GM04503 (cell line): ENCODE measurements at regions not wholly inside any gene's neighbourhood (a gene's known extent, or its start where the extent isn't known, plus 50 kb on each side); places are given as distances from the start of the nearest gene placed in this dataset.

Experiments used
- DNase-seq: peaks from one replicate; pipeline ENCODE4 v3.0.0-alpha.2; 2012; ENCODE audit warnings: low read depth

DNA sequence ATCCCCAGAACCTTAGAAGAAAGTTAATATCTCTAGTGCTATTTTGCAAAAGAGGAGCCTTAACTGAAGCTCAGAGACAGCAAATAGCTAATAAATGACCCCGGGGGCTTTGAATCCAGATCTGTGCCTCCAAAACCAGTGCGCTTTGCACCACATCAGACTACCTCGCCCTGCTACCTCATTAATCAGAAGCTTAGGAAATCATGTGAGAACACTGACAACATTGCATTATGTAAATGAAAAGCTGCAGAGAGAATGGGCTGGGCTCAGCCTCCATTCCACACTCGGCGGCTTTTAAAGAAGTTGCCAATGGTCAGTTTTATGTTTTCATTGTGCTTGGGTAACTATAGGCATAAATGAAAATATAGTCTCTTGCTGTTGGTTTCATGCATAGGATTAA lies 54.0 kb upstream of the STMND1 start:
- no peak for DNase-seq

DNA sequence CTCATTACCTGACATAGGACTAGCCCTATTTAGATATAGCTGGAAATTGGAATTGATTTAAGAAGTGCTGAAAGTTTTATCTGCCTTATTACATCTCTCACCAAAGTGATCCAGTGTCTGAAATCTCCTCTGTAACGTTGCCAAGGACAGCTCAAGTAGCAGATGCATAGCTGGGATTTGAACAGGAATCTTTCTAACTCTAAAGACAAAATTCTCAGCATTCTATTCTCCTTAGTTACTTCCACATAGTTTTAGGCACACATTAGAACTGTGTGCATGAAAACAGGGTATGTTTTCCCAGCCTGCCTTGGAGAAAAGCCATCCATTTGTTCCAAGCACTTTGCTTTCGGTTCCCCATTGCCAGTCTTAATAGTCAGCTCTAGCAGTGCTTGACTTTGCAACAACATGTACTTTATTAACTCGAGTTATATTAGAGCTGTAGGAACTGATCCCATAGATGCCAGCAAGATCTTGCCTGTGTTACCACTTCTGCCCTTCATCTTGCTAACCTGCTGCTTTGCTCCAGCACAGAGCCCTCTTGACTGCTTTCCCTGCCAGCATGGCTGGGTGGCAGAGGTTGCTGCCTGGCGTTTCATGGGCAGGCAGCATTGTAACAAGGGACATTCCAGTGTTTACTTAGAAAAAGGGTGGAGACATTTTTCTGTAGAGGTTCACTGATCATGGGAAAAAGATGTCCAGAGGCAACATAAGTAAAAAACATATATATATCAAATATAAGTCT lies 56.1 kb upstream of the STMND1 start:
- peak; percentile 93 for DNase-seq

DNA sequence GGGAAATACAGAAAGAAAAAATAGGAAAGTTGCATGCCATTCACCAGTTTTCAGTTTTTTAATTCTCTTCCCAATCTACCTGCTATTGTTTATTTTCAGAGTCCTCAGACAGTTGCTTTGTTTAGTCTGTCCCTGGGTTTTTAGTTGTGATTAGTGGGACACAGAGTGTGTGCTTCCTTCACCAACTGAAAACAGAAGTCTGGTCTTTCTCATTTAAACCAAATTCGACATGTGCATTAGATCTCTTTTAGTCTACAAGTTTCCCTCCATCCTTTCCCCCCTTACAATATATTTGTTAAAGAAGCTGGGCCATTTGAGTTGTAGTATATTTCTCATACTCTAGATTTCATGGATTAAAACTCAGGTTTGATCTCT lies 58.7 kb upstream of the STMND1 start:
- DNase-seq, result no peak

DNA sequence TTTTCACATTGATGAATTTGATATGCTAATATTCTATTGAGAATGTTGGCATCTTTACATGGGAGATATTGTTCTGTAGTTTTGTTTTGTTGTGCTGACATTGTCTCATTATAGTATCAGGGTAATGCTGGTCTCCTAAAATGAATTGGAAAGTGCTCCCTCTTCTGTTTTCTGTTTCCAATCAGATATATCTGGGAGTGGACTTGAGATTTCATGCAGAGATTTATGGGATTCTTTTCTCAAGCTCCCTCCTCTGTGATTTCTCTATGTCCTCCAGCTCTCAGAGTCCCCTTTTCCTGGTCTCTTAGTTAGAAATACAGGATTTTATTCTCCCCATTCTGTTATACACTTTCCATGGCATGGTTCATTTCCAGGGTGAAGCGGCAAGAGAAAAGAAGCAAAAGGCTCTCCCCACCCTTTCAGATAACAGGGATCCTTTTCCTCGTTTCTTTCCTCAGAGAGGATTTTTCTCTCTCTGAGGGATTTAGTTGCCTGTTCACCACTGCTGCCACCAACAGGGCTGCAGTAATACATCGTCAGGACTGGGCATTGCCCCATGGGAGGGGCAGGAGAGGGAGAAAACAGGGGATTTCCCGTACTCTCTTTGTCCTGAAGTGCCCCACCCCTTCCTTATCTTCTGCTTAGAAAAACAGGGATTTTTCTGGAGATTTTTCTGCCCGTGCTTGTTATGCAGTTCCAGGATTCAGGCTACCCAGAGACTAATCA lies 59.3 kb upstream of the STMND1 start:
- no peak for DNase-seq

DNA sequence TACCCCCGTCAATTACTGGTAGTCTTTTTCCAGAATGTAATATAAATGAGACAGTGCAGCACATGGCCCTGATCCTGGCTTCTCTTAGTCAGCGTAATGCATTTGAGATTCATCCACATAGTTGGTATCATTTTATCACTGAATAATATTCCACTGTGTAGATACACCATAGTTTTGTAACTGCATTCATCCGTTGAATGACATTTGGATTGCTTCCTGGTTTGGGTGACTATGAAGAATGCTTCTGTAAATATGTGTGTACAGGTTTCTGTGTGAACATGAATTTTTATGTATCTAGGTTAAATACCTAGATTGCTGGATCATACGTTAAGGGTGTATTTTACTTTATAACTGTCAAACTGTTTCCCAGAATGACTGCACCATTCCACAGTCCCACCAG lies 62.6 kb upstream of the STMND1 start:
- no peak for DNase-seq

GRCh38 chr6:17038316-17038715 lies 63.5 kb upstream of the STMND1 start:
- no peak for DNase-seq

- no peak for DNase-seq
These were observed 65.8 kb upstream of the STMND1 start for GRCh38 chr6:17036065-17036393.

DNA sequence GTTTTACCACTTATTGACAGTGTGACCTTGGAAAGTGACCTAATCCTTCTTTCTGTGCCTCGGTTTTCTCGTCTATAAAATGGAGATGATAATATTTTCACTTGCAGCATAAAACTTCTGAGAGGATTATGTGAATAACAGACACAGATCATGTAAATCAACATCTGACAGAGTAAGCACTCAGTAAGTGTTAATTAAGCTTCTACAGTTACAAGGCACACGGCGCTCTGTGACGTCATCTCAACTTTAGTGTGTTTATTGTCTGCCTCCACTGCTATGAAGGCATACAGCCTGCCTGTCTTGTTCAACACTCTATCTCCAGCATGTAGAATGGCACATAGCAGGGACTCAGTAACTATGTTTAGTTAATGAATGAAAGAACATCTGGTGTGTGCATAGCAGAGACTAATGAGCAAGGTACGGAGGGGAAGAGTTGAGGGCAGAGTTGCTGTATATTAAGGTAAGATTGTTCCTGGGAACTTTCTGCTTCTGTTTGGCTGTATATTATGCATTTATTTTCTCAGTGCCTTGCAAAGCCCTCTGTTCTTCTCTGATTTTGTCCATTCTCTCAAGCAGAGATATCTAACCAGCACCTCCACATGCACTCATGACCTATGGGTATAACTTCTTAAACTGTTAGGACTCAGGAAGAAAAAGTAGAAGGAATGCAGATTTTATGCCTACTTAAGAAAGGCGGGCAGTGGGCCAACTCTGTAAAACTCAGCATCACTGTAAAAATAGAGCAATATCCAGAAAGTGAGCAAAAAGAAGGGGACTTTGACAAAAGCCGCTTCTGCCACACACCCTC lies 66.4 kb upstream of the STMND1 start:
- DNase-seq, result no peak

GRCh38 chr6:17033746-17034145 lies 68.1 kb upstream of the STMND1 start:
- no peak for DNase-seq

GRCh38 chr6:17032988-17033634 lies 68.7 kb upstream of the STMND1 start:
- peak; percentile 87 for DNase-seq

GRCh38 chr6:17032590-17032987 lies 69.3 kb upstream of the STMND1 start:
- peak; percentile 57 for DNase-seq

DNA sequence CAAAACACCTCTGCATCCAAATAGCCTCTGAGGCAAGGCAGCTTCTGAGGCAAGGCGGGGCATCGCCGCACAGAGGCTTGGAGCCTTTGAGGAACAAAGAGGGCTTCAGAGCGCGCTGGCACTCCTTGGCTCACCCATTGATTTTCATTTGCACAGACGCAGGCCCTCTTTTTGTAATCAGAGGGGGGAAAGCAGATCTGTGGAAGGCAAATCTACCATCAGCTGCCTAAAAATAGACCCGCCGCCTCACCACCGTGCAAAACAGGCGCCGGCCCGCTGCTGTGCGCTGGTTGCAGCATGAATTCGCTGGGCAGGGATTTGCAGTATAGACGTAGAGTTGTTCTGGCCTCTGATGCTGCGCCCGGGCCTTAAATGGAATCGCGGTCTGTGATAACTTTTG lies 69.9 kb upstream of the STMND1 start:
- DNase-seq, result no peak

DNA sequence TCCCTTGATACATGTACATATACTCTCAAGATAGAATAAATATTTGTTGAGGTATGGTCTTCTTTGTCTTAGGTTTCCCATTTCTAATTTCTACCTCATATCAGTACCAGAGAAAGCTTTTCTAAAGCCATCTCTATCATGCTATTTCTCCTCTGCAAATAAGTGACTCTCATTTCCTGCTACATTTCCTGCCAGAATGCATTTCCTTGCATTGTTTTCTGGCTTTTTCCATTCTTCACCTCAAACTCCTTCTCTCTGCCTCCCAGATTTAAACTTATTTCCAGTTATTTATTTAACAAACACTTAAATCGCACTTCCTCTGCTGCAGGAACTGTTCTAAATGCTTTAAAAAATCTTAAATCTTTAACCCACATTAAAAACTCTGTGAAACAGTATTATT lies 74.4 kb upstream of the STMND1 start:
- no peak for DNase-seq

- no peak for DNase-seq
These were observed 79.2 kb upstream of the STMND1 start for GRCh38 chr6:17022604-17023003.

DNA sequence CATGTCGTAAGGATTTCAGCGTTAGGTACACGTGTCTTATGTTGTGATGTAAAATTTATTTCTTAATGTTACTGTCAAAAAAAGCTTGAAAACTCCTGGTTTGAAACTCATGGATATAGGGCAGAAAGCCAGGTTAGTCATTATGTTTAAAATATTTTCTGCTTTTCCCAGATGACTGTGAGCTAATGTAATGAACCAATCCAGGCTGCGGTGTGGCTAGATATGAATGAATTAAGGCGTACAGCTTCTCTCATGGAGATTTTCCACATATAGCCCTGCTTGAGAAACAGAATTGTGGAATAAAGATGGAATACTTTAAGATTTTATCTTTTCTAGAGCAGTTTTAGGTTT lies 80.3 kb upstream of the STMND1 start:
- DNase-seq, result no peak

- DNase-seq, result no peak
These were observed 80.8 kb upstream of the STMND1 start for GRCh38 chr6:17020889-17021538.

DNA sequence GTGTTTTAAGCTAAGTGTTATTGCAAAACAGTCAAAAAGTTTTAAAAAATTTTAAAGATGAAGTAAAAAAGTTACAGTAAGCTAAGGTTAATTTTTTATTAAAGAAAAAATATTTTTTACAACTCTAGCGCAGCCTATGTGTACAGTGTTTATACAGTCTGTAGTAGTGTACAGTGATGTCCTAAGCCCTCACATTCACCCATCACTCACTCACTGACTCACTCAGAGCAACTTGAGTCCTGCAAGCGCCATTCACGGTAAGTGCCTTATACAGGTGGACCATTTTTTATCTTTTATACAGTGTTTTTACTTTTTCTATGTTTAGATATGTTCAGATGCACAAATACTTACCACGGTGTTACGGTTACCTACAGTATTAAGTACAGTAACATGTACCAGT lies 83.4 kb upstream of the STMND1 start:
- DNase-seq, result no peak

DNA sequence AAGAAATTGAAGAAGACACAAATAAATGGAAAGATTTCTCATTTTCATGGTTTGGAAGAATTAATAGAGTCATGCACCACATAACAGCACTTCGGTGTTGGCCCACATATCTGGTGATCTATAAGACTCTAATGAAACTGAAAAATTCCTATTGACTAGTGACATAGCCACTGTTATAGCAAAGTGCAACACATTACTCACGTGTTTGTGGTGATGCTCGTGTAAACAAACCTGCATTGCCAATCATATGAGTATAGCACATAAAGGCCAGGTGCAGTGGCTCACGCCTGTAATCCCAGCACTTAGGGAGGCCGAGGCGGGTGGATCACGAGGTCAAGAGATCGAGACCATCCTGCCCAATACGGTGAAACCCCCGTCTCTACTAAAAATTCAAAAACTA lies 84.4 kb upstream of the STMND1 start:
- DNase-seq, result no peak

GRCh38 chr6:17015551-17016381 lies 86.1 kb upstream of the STMND1 start:
- no peak for DNase-seq

GRCh38 chr6:17015144-17015543 lies 86.7 kb upstream of the STMND1 start:
- DNase-seq, result no peak

DNA sequence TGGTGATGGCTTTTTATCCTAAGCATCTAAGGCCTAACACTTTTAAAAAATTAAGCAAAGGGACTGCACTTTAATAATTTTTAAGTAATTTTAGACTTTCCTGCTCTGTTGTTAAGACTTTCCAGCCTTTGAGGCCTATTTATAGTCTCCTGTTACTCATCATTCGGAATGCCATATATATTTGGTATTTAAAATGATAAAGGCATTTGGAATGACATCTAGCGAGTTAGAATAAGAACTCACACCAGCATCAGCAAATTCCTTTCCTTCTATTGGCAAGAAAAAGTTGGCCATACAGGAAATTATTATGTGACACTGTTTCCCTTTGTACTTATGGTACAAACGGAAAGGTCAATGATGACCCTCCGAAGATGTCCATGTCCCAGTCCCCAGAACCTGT lies 88.1 kb upstream of the STMND1 start:
- peak; percentile 69 for DNase-seq
